HEK293T (cell line): ENCODE measurements at regions not wholly inside any gene's neighbourhood (a gene's known extent, or its start where the extent isn't known, plus 50 kb on each side); places are given as distances from the start of the nearest gene placed in this dataset.

ENCODE experiments used
- ARNT ChIP-seq: fragments of 450-650 bp; IDR thresholded peaks from 2 replicates; pipeline ENCODE4 v1.6.1; 2017; ENCODE audit warnings: mild to moderate bottlenecking
- BHLHE40 ChIP-seq: fragments of 450-650 bp; IDR thresholded peaks from 2 replicates; pipeline ENCODE4 v1.6.1; 2016; ENCODE audit warnings: mild to moderate bottlenecking, moderate library complexity, borderline replicate concordance
- ELF4 ChIP-seq: fragments of 450-650 bp; IDR thresholded peaks from 2 replicates; pipeline ENCODE4 v1.6.1; 2017; ENCODE audit warnings: antibody characterized with exemption
- FOXA1 ChIP-seq: fragments of 450-650 bp; IDR thresholded peaks from 2 replicates; pipeline ENCODE4 v1.6.1; 2016; ENCODE audit warnings: mild to moderate bottlenecking
- FOXK2 ChIP-seq: fragments of 450-650 bp; IDR thresholded peaks from 2 replicates; pipeline ENCODE4 v1.6.1; 2016; ENCODE audit warnings: mild to moderate bottlenecking
- FOXM1 ChIP-seq: fragments of 450-650 bp; IDR thresholded peaks from 2 replicates; pipeline ENCODE4 v1.6.1; 2017; ENCODE audit warnings: mild to moderate bottlenecking, borderline replicate concordance
- L3MBTL2 ChIP-seq: fragments of 450-650 bp; conservative IDR thresholded peaks from 2 replicates; pipeline ENCODE4 v1.6.1; 2016; ENCODE audit warnings: mild to moderate bottlenecking
- NFRKB ChIP-seq: fragments of 450-650 bp; IDR thresholded peaks from 2 replicates; pipeline ENCODE4 v1.6.1; 2016; ENCODE audit warnings: mild to moderate bottlenecking, moderate library complexity
- SP1 ChIP-seq: fragments of 450-650 bp; IDR thresholded peaks from 2 replicates; pipeline ENCODE4 v1.6.1; 2017
- SUZ12 ChIP-seq: fragments of 450-650 bp; IDR thresholded peaks from 2 replicates; pipeline ENCODE4 v1.6.1; 2016; ENCODE audit warnings: mild to moderate bottlenecking
- ZNF384 ChIP-seq: fragments of 450-650 bp; IDR thresholded peaks from 2 replicates; pipeline ENCODE4 v1.6.1; 2016

GRCh38 chr18:30929065-30929464 is 113.5 kb downstream of the DSC3 start:
- TF ChIP-seq FOXK2 = no peak
- TF ChIP-seq BHLHE40 = no peak
- no peak for TF ChIP-seq FOXM1
- TF ChIP-seq SUZ12 = no peak
- no peak for TF ChIP-seq NFRKB
- TF ChIP-seq SP1 = no peak
- no peak for TF ChIP-seq ARNT
- TF ChIP-seq ZNF384 = no peak
- no peak for TF ChIP-seq FOXA1
- no peak for TF ChIP-seq ELF4
- TF ChIP-seq L3MBTL2 = no peak
